ENCODE measurements at regions not wholly inside any gene's neighbourhood (a gene's known extent, or its start where the extent isn't known, plus 50 kb on each side); places are given as distances from the start of the nearest gene placed in this dataset.

DNA sequence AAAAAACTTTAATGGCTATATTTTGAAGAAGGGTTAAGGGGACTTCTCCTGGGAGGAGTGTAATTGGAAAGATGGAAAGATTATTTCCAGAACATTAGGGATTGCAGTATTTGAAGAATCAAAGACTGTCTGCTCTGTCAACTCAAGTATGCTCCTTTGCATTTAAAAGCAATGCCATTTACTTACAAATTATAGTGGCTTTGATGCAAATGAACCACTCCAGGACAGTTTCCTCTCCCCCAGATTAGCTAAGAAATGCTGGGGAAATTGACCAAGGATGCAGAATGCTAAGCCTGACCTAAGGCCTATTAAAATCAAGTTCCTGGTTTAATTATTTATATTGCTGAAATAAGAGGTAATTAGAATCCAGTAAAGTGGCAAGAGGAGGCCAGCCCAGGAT, 110.5 kb upstream of the CAMK1G start:
- TF ChIP-seq EZH2 (IDR thresholded peaks at IDR 0.05; ENCODE audit: low read depth) = no peak
- TF ChIP-seq, protein P1, sequence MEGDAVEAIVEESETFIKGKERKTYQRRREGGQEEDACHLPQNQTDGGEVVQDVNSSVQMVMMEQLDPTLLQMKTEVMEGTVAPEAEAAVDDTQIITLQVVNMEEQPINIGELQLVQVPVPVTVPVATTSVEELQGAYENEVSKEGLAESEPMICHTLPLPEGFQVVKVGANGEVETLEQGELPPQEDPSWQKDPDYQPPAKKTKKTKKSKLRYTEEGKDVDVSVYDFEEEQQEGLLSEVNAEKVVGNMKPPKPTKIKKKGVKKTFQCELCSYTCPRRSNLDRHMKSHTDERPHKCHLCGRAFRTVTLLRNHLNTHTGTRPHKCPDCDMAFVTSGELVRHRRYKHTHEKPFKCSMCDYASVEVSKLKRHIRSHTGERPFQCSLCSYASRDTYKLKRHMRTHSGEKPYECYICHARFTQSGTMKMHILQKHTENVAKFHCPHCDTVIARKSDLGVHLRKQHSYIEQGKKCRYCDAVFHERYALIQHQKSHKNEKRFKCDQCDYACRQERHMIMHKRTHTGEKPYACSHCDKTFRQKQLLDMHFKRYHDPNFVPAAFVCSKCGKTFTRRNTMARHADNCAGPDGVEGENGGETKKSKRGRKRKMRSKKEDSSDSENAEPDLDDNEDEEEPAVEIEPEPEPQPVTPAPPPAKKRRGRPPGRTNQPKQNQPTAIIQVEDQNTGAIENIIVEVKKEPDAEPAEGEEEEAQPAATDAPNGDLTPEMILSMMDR (conservative IDR thresholded peaks at IDR 0.05) = no peak

All from PC-9 (cell line).